GM12878 (cell line): ENCODE measurements at regions not wholly inside any gene's neighbourhood (a gene's known extent, or its start where the extent isn't known, plus 50 kb on each side); places are given as distances from the start of the nearest gene placed in this dataset.

ENCODE experiments used
- ATAC-seq: fragments of 200-7000 bp; cut with Tn5 transposase; 3 replicates; pipeline ENCODE4 v1.9.1; 2020; ENCODE audit warnings: mild to moderate bottlenecking, moderate library complexity
- BruUV-seq: library from RNA; stranded (reverse); fragments of 400-500 nt; replicated peaks from 2 replicates; lab custom pipeline; 2021; lab: Mats Ljungman, UMichigan
- CTCF ChIA-PET: fragments of 300-600 bp; sonication (Branson Sonifier 250); formaldehyde crosslinking; extraction: SDS; loops from one replicate; lab custom pipeline; 2021; ENCODE audit warnings: inconsistent platforms; lab: Yijun Ruan, JAX
- POLR2A ChIA-PET: fragments of 350-600 bp; formaldehyde crosslinking; extraction: SDS; loops from one replicate; lab custom pipeline; 2021; ENCODE audit warnings: inconsistent platforms; lab: Charles Lee
- RAD21 ChIA-PET: fragments of 300-600 bp; sonication (Branson Sonifier 250); formaldehyde crosslinking; loops from one replicate; lab custom pipeline; 2023; ENCODE audit warnings: antibody characterized with exemption; ENCODE audit not compliant: unreplicated experiment; lab: Charles Lee
- SMC1A ChIA-PET: fragments of 300-600 bp; sonication (Branson Sonifier 250); formaldehyde crosslinking; loops from one replicate; lab custom pipeline; 2023; ENCODE audit not compliant: unreplicated experiment, uncharacterized antibody; lab: Charles Lee
- DNase-seq: peaks from one replicate; pipeline ENCODE4 v3.0.0-alpha.2; 2011; ENCODE audit warnings: low read depth, low spot score
- FAIRE-seq: peaks from 3 replicates; lab custom pipeline; 2011; peaks lifted over from hg19 to GRCh38; lab: Jason Lieb, UNC
- H2AFZ ChIP-seq: 2 replicates; pipeline ENCODE4 v1.6.0; 2011; ENCODE audit warnings: low read depth, low read length, control low read depth; ENCODE audit not compliant: control insufficient read depth
- H3K27ac ChIP-seq: 2 replicates; pipeline ENCODE4 v1.5.1; 2011; ENCODE audit warnings: control low read depth; ENCODE audit not compliant: control insufficient read depth, insufficient read depth
- H3K27me3 ChIP-seq, 2 experiments: replicated peaks in 1 of 2; 2 replicates each; pipeline versions ENCODE4 v1.6.0 to v1.6.1; 2011; ENCODE audit warnings: low read length in 1 of 2; ENCODE audit not compliant: control insufficient read depth in 2 of 2, insufficient read depth in 2 of 2
- H3K36me3 ChIP-seq, 2 experiments: 2 replicates each; pipeline ENCODE4 v1.5.1; 2011; ENCODE audit warnings: low read length in 1 of 2; ENCODE audit not compliant: control insufficient read depth in 2 of 2, insufficient read depth in 2 of 2
- H3K4me1 ChIP-seq: 2 replicates; pipeline ENCODE4 v1.6.1; 2011; ENCODE audit warnings: mild to moderate bottlenecking, low read length, moderate library complexity, mixed read lengths; ENCODE audit not compliant: control insufficient read depth, insufficient read depth
- H3K4me2 ChIP-seq: 2 replicates; pipeline ENCODE4 v1.6.0; 2011; ENCODE audit warnings: control low read depth; ENCODE audit not compliant: control insufficient read depth, insufficient read depth
- H3K4me3 ChIP-seq: fragments of 200-600 bp; sonication (generic); 2 replicates; pipeline ENCODE4 v1.5.1; 2016
- H3K79me2 ChIP-seq: 2 replicates; pipeline ENCODE4 v1.6.0; 2011; ENCODE audit warnings: low read length; ENCODE audit not compliant: control insufficient read depth, insufficient read depth
- H3K9ac ChIP-seq: 2 replicates; pipeline ENCODE4 v1.8.0; 2011; ENCODE audit warnings: low read length, control low read depth, mixed read lengths; ENCODE audit not compliant: control insufficient read depth, insufficient read depth
- H3K9me3 ChIP-seq: replicated peaks from 3 replicates; pipeline ENCODE4 v1.5.1; 2011; ENCODE audit warnings: mild to moderate bottlenecking, low read length; ENCODE audit not compliant: control insufficient read depth, insufficient read depth
- H4K20me1 ChIP-seq: 2 replicates; pipeline ENCODE4 v1.6.0; 2011; ENCODE audit not compliant: control insufficient read depth, insufficient read depth
- CHD1 ChIP-seq: IDR thresholded peaks from 2 replicates; pipeline ENCODE4 v1.6.1; 2012; ENCODE audit warnings: low read depth, low read length, improper control_type of control experiment
- CREM ChIP-seq: IDR thresholded peaks from 2 replicates; pipeline ENCODE4 v1.6.1; 2014; ENCODE audit warnings: antibody characterized with exemption, low read depth
- KDM1A ChIP-seq: fragments of 200-600 bp; sonication (generic); IDR thresholded peaks from 2 replicates; pipeline ENCODE4 v1.6.1; 2016; ENCODE audit warnings: borderline replicate concordance
- MEF2B ChIP-seq: fragments of 450-650 bp; IDR thresholded peaks from 2 replicates; pipeline ENCODE4 v1.6.1; 2018; ENCODE audit warnings: mild to moderate bottlenecking, moderate library complexity; ENCODE audit not compliant: partially characterized antibody, poor library complexity, severe bottlenecking
- MYB ChIP-seq: fragments of 150-350 bp; IDR thresholded peaks from 2 replicates; pipeline ENCODE4 v1.6.1; 2014; ENCODE audit warnings: mild to moderate bottlenecking, low read depth, low read length, borderline replicate concordance
- NFIC ChIP-seq: IDR thresholded peaks from 2 replicates; pipeline ENCODE4 v1.6.1; 2012; ENCODE audit warnings: low read depth, mild to moderate bottlenecking, inconsistent platforms, low read length, moderate library complexity
- NFYA ChIP-seq: IDR thresholded peaks from 2 replicates; pipeline ENCODE4 v1.6.1; 2011; ENCODE audit warnings: low read depth, mild to moderate bottlenecking, low read length, improper control_type of control experiment, borderline replicate concordance
- SUPT20H ChIP-seq: IDR thresholded peaks from 2 replicates; pipeline ENCODE4 v1.6.1; 2011; ENCODE audit warnings: low read depth, mild to moderate bottlenecking, low read length, moderate library complexity, borderline replicate concordance; ENCODE audit not compliant: control insufficient read depth
- TCF7 ChIP-seq: IDR thresholded peaks from 2 replicates; pipeline ENCODE4 v1.6.1; 2014; ENCODE audit warnings: antibody characterized with exemption, borderline replicate concordance
- WGBS: methylation state at CpG from one replicate; pipeline ENCODE4 v1.1.6; 2016; ENCODE audit warnings: low lambda C conversion rate; ENCODE audit not compliant: insufficient replicate concordance, insufficient coverage; ENCODE audit errors: missing lambda C conversion rate; 5-methylcytosine and 5-hydroxymethylcytosine counted together
- in situ Hi-C: fragments of 300-500 bp; cut with MboI; formaldehyde crosslinking; loops from 9 replicates; pipeline ENCODE4 v1.14.3; 2018; ENCODE audit warnings: mixed read lengths
- intact Hi-C: fragments of 100-400 bp; cut with micrococcal nuclease; formaldehyde crosslinking; loops from one replicate; pipeline ENCODE4 v1.14.2; 2022; ENCODE audit not compliant: unreplicated experiment
- TF ChIP-seq, protein P1 (sequence below): fragments of 450-650 bp; formaldehyde crosslinking; IDR thresholded peaks from 2 replicates; pipeline ENCODE4 v1.4.0; 2022; ENCODE audit warnings: mild to moderate bottlenecking, moderate library complexity
- TF ChIP-seq, protein P2 (sequence below): IDR thresholded peaks from 2 replicates; pipeline ENCODE4 v1.6.1; 2012; ENCODE audit warnings: mild to moderate bottlenecking, low read depth, low read length
- TF ChIP-seq, protein P3 (sequence below): fragments of 450-650 bp; IDR thresholded peaks from 2 replicates; pipeline ENCODE4 v1.6.1; 2017; ENCODE audit warnings: borderline replicate concordance
- TF ChIP-seq, protein P4 (sequence below): fragments of 450-650 bp; conservative IDR thresholded peaks from 2 replicates; pipeline ENCODE4 v1.6.1; 2017; ENCODE audit warnings: mild to moderate bottlenecking, moderate library complexity

DNA sequence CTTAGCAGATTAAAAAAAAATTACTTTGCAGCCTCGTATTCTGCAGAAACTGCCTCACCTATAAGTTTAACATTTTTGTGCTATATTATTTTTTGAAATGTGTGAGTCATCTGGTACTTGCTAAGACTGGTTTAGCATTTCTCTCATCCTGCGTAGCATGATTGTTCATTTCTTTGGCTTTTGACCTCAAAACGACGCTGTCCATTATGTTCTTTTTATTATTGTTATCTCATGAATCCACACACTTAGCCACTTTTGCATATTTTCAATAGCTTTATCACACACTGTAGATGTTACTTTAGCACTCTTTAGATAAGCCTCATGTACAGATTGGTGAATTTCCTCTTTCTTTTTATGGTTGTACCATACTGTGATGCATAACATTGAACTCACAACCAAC is 1004.9 kb upstream of the NCAM2 start:
- SMC1A ChIA-PET: no interaction called here
- WGBS: 54% methylated on average over 4 of the region's 4 CpGs
- Histone ChIP-seq H3K4me3 (no peak overlapping the region), H3K36me3 (no peaks in the 10 kb centered on the region), H3K4me1 (no peaks in the 10 kb centered on the region), H3K79me2 (no peaks in the 10 kb centered on the region), H3K27me3 (no peaks in the 10 kb centered on the region), H3K9me3 (no peaks in the 10 kb centered on the region; the same call in 2 of the 3 replicates), H2AFZ (no peak overlapping the region), H3K9ac (no peak overlapping the region), H3K27ac (no peak overlapping the region), H4K20me1 (no peaks in the 10 kb centered on the region), H3K4me2 (no peak overlapping the region)
- POLR2A ChIA-PET: no interaction called here
- no peak for FAIRE-seq
- ATAC-seq: no peak
- intact Hi-C loops (no loop called here), in situ Hi-C loops (loop anchor here (25.0 kb wide), 1 partner anchor 94 kb away; no protein-coding TSS in a partner anchor)
- TF ChIP-seq CREM: no peak
- no peak for TF ChIP-seq NFIC
- no peak for TF ChIP-seq MYB
- TF ChIP-seq, protein P1, sequence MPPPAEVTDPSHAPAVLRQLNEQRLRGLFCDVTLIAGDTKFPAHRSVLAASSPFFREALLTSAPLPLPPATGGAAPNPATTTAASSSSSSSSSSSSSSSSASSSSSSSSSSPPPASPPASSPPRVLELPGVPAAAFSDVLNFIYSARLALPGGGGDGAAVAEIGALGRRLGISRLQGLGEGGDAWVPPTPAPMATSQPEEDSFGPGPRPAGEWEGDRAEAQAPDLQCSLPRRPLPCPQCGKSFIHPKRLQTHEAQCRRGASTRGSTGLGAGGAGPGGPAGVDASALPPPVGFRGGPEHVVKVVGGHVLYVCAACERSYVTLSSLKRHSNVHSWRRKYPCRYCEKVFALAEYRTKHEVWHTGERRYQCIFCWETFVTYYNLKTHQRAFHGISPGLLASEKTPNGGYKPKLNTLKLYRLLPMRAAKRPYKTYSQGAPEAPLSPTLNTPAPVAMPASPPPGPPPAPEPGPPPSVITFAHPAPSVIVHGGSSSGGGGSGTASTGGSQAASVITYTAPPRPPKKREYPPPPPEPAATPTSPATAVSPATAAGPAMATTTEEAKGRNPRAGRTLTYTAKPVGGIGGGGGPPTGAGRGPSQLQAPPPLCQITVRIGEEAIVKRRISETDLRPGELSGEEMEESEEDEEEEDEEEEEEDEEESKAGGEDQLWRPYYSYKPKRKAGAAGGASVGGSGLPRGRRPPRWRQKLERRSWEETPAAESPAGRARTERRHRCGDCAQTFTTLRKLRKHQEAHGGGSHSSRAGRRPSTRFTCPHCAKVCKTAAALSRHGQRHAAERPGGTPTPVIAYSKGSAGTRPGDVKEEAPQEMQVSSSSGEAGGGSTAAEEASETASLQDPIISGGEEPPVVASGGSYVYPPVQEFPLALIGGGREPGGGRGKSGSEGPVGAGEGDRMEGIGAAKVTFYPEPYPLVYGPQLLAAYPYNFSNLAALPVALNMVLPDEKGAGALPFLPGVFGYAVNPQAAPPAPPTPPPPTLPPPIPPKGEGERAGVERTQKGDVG (CRISPR knock-in tag): no peak
- TF ChIP-seq CHD1: no peak
- no peak for TF ChIP-seq NFYA
- TF ChIP-seq, protein P2, sequence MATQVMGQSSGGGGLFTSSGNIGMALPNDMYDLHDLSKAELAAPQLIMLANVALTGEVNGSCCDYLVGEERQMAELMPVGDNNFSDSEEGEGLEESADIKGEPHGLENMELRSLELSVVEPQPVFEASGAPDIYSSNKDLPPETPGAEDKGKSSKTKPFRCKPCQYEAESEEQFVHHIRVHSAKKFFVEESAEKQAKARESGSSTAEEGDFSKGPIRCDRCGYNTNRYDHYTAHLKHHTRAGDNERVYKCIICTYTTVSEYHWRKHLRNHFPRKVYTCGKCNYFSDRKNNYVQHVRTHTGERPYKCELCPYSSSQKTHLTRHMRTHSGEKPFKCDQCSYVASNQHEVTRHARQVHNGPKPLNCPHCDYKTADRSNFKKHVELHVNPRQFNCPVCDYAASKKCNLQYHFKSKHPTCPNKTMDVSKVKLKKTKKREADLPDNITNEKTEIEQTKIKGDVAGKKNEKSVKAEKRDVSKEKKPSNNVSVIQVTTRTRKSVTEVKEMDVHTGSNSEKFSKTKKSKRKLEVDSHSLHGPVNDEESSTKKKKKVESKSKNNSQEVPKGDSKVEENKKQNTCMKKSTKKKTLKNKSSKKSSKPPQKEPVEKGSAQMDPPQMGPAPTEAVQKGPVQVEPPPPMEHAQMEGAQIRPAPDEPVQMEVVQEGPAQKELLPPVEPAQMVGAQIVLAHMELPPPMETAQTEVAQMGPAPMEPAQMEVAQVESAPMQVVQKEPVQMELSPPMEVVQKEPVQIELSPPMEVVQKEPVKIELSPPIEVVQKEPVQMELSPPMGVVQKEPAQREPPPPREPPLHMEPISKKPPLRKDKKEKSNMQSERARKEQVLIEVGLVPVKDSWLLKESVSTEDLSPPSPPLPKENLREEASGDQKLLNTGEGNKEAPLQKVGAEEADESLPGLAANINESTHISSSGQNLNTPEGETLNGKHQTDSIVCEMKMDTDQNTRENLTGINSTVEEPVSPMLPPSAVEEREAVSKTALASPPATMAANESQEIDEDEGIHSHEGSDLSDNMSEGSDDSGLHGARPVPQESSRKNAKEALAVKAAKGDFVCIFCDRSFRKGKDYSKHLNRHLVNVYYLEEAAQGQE: no peak
- no peak for TF ChIP-seq KDM1A
- TF ChIP-seq, protein P3, sequence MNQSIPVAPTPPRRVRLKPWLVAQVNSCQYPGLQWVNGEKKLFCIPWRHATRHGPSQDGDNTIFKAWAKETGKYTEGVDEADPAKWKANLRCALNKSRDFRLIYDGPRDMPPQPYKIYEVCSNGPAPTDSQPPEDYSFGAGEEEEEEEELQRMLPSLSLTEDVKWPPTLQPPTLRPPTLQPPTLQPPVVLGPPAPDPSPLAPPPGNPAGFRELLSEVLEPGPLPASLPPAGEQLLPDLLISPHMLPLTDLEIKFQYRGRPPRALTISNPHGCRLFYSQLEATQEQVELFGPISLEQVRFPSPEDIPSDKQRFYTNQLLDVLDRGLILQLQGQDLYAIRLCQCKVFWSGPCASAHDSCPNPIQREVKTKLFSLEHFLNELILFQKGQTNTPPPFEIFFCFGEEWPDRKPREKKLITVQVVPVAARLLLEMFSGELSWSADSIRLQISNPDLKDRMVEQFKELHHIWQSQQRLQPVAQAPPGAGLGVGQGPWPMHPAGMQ: no peak
- TF ChIP-seq, protein P4, sequence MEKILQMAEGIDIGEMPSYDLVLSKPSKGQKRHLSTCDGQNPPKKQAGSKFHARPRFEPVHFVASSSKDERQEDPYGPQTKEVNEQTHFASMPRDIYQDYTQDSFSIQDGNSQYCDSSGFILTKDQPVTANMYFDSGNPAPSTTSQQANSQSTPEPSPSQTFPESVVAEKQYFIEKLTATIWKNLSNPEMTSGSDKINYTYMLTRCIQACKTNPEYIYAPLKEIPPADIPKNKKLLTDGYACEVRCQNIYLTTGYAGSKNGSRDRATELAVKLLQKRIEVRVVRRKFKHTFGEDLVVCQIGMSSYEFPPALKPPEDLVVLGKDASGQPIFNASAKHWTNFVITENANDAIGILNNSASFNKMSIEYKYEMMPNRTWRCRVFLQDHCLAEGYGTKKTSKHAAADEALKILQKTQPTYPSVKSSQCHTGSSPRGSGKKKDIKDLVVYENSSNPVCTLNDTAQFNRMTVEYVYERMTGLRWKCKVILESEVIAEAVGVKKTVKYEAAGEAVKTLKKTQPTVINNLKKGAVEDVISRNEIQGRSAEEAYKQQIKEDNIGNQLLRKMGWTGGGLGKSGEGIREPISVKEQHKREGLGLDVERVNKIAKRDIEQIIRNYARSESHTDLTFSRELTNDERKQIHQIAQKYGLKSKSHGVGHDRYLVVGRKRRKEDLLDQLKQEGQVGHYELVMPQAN: no peak
- TF ChIP-seq SUPT20H: no peak
- TF ChIP-seq MEF2B: no peak
- no peak for TF ChIP-seq TCF7
- DNase-seq: no peak
- RAD21 ChIA-PET: no interaction called here
- no TSS peak for BruUV-seq
- CTCF ChIA-PET: interaction anchor here (0.7 to 1.1 kb wide), 2 partner anchors 8 to 651 kb away, joined by 3 read pairs; no protein-coding TSS in a partner anchor
